ENCODE measurements at regions not wholly inside any gene's neighbourhood (a gene's known extent, or its start where the extent isn't known, plus 50 kb on each side); places are given as distances from the start of the nearest gene placed in this dataset.

GRCh38 chr1:73821520-73821919 lies 376.5 kb downstream of the LRRIQ3 start:
- no peak for TF ChIP-seq CTCF (IDR thresholded peaks at IDR 0.05)
- no peaks in the 10 kb centered on the region for H3K4me1 ChIP-seq
- H3K36me3 ChIP-seq = no peaks in the 10 kb centered on the region
- H3K27ac ChIP-seq = no peak overlapping the region
- DNase-seq (ENCODE audit: low spot score) = no peak
- no peak overlapping the region for H3K4me3 ChIP-seq
- peaks cover 0 to 3% of the 10 kb centered on the region in 2 donors for H3K9me3 ChIP-seq
- H3K27me3 ChIP-seq = no peaks in the 10 kb centered on the region

- Histone ChIP-seq H3K27me3 (no peaks in the 10 kb centered on the region), H3K36me3 (no peaks in the 10 kb centered on the region), H3K4me3 (no peak overlapping the region), H3K9me3 (peaks cover 0 to 6% of the 10 kb centered on the region in 2 donors), H3K27ac (no peak overlapping the region), H3K4me1 (no peaks in the 10 kb centered on the region)
- TF ChIP-seq CTCF (IDR thresholded peaks at IDR 0.05) = no peak
- DNase-seq (ENCODE audit: low spot score) = no peak
Observed at GRCh38 chr1:73820843-73821242, 377.1 kb downstream of the LRRIQ3 start.

GRCh38 chr1:73813716-73814115 lies 384.3 kb downstream of the LRRIQ3 start:
- H3K36me3 ChIP-seq = no peaks in the 10 kb centered on the region
- no peak for TF ChIP-seq CTCF (IDR thresholded peaks at IDR 0.05)
- no peaks in the 10 kb centered on the region for H3K27me3 ChIP-seq
- DNase-seq (ENCODE audit: low spot score) = no peak
- peaks cover 0 to 6% of the 10 kb centered on the region in 2 donors for H3K9me3 ChIP-seq
- H3K4me1 ChIP-seq = no peaks in the 10 kb centered on the region
- no peak overlapping the region for H3K4me3 ChIP-seq
- no peak overlapping the region for H3K27ac ChIP-seq

- Histone ChIP-seq H3K36me3 (no peaks in the 10 kb centered on the region), H3K27ac (no peak overlapping the region), H3K4me3 (no peak overlapping the region), H3K4me1 (no peaks in the 10 kb centered on the region), H3K9me3 (peaks cover 0 to 6% of the 10 kb centered on the region in 2 donors), H3K27me3 (no peaks in the 10 kb centered on the region)
- TF ChIP-seq CTCF (IDR thresholded peaks at IDR 0.05) = no peak
- no peak for DNase-seq (ENCODE audit: low spot score)
Observed at GRCh38 chr1:73813236-73813635, 384.7 kb downstream of the LRRIQ3 start.

GRCh38 chr1:73811798-73812197 lies 386.2 kb downstream of the LRRIQ3 start:
- no peak overlapping the region for H3K4me3 ChIP-seq
- H3K9me3 ChIP-seq = peaks cover 0 to 6% of the 10 kb centered on the region in 2 donors
- no peak overlapping the region for H3K27ac ChIP-seq
- no peaks in the 10 kb centered on the region for H3K36me3 ChIP-seq
- DNase-seq (ENCODE audit: low spot score) = no peak
- H3K27me3 ChIP-seq = no peaks in the 10 kb centered on the region
- no peaks in the 10 kb centered on the region for H3K4me1 ChIP-seq
- no peak for TF ChIP-seq CTCF (IDR thresholded peaks at IDR 0.05)

GRCh38 chr1:73804935-73805334 lies 393.0 kb downstream of the LRRIQ3 start:
- Histone ChIP-seq H3K27ac (no peak overlapping the region), H3K27me3 (no peaks in the 10 kb centered on the region), H3K4me3 (no peak overlapping the region), H3K4me1 (no peaks in the 10 kb centered on the region), H3K9me3 (no peaks in the 10 kb centered on the region), H3K36me3 (no peaks in the 10 kb centered on the region)
- TF ChIP-seq CTCF (IDR thresholded peaks at IDR 0.05) = no peak
- DNase-seq (ENCODE audit: low spot score) = no peak

Data from right atrium auricular region (tissue), 2 donors.